BJ (cell line): ENCODE measurements at regions not wholly inside any gene's neighbourhood (a gene's known extent, or its start where the extent isn't known, plus 50 kb on each side); places are given as distances from the start of the nearest gene placed in this dataset.

Experiments used
- CTCF ChIA-PET: fragments of 350-600 bp; formaldehyde crosslinking; extraction: SDS; loops from one replicate; lab custom pipeline; 2021; ENCODE audit warnings: antibody characterized with exemption, inconsistent platforms; lab: Yijun Ruan, JAX
- POLR2A ChIA-PET: fragments of 300-600 bp; sonication (Branson Sonifier 250); formaldehyde crosslinking; extraction: SDS; loops from one replicate; lab custom pipeline; 2021; ENCODE audit warnings: antibody characterized with exemption; lab: Charles Lee
- DNase-seq: peaks from one replicate; pipeline ENCODE4 v3.0.0-alpha.2; 2011; ENCODE audit warnings: low read depth
- H3K27me3 ChIP-seq: 2 replicates; pipeline ENCODE4 v1.6.0; 2011; ENCODE audit warnings: low read length; ENCODE audit not compliant: control insufficient read depth, insufficient read depth
- H3K36me3 ChIP-seq: 2 replicates; pipeline ENCODE4 v1.5.1; 2011; ENCODE audit warnings: low read length; ENCODE audit not compliant: control insufficient read depth, insufficient read depth
- H3K4me3 ChIP-seq: 2 replicates; pipeline ENCODE4 v1.5.1; 2011; ENCODE audit warnings: low read depth, mild to moderate bottlenecking, control low read depth, low read length
- TF ChIP-seq, protein P1 (sequence below): IDR thresholded peaks from 2 replicates; pipeline ENCODE4 v1.5.1; 2011; ENCODE audit warnings: low read depth, mild to moderate bottlenecking, control low read depth, inconsistent platforms, low read length, moderate library complexity; ENCODE audit not compliant: insufficient read depth

- no peaks in the 10 kb centered on the region for H3K27me3 ChIP-seq
- ChIA-PET CTCF (no interaction called here), POLR2A (no interaction called here)
- no peaks in the 10 kb centered on the region for H3K36me3 ChIP-seq
- DNase-seq = no peak
- no peak overlapping the region for H3K4me3 ChIP-seq
- TF ChIP-seq, protein P1, sequence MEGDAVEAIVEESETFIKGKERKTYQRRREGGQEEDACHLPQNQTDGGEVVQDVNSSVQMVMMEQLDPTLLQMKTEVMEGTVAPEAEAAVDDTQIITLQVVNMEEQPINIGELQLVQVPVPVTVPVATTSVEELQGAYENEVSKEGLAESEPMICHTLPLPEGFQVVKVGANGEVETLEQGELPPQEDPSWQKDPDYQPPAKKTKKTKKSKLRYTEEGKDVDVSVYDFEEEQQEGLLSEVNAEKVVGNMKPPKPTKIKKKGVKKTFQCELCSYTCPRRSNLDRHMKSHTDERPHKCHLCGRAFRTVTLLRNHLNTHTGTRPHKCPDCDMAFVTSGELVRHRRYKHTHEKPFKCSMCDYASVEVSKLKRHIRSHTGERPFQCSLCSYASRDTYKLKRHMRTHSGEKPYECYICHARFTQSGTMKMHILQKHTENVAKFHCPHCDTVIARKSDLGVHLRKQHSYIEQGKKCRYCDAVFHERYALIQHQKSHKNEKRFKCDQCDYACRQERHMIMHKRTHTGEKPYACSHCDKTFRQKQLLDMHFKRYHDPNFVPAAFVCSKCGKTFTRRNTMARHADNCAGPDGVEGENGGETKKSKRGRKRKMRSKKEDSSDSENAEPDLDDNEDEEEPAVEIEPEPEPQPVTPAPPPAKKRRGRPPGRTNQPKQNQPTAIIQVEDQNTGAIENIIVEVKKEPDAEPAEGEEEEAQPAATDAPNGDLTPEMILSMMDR = no peak
These were observed 1211.2 kb downstream of the EFNA5 start for GRCh38 chr5:106459541-106459940.

DNA sequence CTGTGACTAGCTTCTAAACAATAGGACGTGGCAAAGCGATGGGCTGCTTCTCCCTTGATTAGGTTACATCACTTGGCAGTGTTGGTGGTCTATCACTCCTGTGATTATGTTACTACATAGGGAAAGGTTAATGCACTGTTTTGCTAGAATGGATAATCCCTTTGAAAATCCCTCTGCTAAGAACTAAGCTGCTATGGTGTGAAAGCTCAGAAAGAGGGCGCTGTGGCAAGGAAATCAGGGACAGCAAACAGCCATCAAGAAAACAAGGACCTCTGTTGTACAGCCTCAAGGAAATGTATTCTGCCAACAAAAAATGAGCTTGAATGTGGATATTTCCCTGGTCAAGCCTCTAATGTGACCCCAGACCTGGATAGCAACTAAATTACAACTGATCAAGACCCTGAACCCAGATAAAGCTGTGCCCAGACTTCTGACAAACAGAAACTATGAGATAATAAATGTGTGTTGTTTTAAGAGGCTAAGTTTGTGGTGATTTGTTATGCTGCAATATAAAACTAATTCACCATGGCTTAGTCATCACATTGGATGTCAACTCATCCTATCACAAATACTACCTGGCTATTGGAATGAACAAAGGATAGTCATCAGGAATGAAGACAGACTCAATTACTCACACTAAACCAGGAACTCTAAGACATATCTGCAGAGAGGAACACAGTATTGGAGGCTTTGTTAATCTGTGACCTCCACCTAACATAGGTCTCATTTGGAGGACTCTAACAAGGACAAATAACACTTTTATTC, 1215.9 kb downstream of the EFNA5 start:
- TF ChIP-seq, protein P1 = peak; percentile 25; the same call in 1 of the 2 replicates
- Histone ChIP-seq H3K36me3 (no peaks in the 10 kb centered on the region), H3K4me3 (no peak overlapping the region), H3K27me3 (no peaks in the 10 kb centered on the region)
- no peak for DNase-seq
- CTCF ChIA-PET = interaction anchor here (0.7 to 1.3 kb wide), 2 partner anchors 13 to 186 kb away, joined by 3 read pairs; no protein-coding TSS in a partner anchor
- POLR2A ChIA-PET = no interaction called here

DNA sequence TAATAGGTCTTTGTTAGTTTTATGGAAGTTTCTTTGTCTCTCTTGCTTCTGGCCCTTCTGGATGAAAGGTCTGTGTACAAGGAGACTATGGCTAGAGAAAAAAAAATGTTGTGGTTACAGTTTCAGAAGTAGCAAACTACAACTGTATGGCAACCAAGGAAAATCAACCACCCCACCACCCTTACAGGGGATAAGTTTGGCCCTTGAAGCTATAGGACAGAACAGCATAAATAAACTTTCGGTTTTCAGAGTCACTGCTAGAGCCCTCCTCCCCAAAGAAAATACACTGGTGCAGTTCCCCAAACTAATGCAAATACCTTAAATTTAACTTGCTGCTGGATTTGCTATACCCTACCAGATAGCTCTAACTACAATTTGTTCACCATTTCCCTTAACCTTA, 1216.7 kb downstream of the EFNA5 start:
- no peak for DNase-seq
- ChIA-PET POLR2A (no interaction called here), CTCF (interaction anchor here (0.7 to 1.3 kb wide), 2 partner anchors 14 to 185 kb away, joined by 3 read pairs; no protein-coding TSS in a partner anchor)
- no peaks in the 10 kb centered on the region for H3K27me3 ChIP-seq
- TF ChIP-seq, protein P1 = no peak
- H3K36me3 ChIP-seq = no peaks in the 10 kb centered on the region
- H3K4me3 ChIP-seq = no peak overlapping the region

DNA sequence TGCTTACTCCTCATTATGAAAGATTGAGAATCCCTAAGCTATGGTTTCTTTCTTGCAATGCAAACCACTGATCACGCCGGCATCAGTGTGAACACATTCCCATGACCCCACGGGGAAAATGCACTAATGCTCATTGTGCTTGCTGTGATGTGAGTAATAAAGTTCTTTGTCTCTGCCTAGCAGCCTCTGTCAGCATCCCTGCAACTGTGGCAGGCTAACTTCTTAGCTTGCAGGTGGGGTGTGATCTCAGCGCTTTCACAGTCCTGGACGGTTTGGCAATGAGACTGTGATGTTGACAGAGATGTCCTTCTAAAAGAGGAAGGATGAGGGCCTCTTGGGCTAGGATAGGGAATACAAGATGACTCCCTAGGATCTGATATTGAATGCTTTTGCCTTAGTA, 1218.7 kb downstream of the EFNA5 start:
- no peak overlapping the region for H3K4me3 ChIP-seq
- CTCF ChIA-PET = no interaction called here
- POLR2A ChIA-PET = no interaction called here
- TF ChIP-seq, protein P1 = no peak
- no peak for DNase-seq
- H3K27me3 ChIP-seq = no peaks in the 10 kb centered on the region
- H3K36me3 ChIP-seq = no peaks in the 10 kb centered on the region

DNA sequence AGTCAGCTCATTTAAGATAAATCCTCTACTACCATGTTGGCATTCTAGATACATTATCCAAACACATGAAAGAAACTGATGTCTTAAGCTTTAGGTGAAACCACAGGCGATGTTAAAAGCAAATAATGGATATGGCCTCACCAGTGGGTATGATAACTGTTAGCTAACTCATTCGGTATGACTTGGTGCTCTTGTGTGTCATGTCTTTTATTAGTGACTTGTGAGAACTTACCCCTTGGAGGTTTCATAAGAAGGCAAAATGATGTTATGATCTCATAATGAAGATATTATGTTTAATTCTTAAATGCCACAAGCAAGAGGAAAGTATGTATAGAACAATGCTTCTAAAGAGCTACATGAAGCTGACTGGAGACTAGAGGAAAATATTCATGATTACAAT, 1227.0 kb downstream of the EFNA5 start:
- TF ChIP-seq, protein P1 = no peak
- H3K27me3 ChIP-seq = no peaks in the 10 kb centered on the region
- ChIA-PET CTCF (no interaction called here), POLR2A (no interaction called here)
- DNase-seq = no peak
- no peaks in the 10 kb centered on the region for H3K36me3 ChIP-seq
- no peak overlapping the region for H3K4me3 ChIP-seq
